ENCODE measurements at regions not wholly inside any gene's neighbourhood (a gene's known extent, or its start where the extent isn't known, plus 50 kb on each side); places are given as distances from the start of the nearest gene placed in this dataset.

DNA sequence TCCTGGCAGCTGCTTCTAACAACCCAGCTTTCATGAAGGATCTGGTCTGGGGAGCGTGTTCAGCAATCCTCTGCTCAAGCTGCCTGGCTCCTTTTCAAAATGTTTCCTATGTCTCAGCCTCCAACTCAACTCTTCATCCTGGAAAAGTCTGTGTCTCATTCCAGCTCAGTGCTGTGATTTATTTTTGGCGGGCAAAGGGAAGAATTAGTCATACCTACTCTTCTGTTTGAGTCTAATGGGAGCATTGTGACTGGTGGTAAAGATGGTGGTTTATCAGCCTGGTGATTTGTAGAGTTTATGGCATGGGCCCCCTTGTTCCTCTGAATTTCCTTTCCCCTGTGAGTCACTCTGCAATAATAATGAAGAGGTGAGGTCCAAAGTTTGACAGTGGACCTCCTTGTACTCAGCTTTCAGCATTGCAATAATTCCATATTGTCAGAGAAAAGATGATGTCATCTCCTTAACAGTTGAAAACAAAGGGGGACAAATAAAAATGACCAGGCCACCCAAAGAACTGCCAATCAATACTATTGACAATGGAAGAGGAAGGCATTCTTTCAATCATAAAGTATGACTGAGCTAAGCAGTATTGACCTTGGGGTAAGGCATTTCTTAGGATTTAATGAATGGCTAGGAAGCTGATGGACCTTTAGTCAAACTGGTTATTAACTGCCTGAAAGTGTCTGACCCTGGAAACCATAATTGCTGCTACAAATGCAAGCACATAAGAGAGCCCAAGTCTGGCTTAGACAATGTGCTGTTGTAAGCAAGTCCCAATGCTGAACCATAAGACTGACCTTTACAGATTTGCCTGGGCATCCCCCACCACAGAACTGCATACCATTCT is 204.7 kb upstream of the MCTP2 start:
- TF ChIP-seq, protein P1, sequence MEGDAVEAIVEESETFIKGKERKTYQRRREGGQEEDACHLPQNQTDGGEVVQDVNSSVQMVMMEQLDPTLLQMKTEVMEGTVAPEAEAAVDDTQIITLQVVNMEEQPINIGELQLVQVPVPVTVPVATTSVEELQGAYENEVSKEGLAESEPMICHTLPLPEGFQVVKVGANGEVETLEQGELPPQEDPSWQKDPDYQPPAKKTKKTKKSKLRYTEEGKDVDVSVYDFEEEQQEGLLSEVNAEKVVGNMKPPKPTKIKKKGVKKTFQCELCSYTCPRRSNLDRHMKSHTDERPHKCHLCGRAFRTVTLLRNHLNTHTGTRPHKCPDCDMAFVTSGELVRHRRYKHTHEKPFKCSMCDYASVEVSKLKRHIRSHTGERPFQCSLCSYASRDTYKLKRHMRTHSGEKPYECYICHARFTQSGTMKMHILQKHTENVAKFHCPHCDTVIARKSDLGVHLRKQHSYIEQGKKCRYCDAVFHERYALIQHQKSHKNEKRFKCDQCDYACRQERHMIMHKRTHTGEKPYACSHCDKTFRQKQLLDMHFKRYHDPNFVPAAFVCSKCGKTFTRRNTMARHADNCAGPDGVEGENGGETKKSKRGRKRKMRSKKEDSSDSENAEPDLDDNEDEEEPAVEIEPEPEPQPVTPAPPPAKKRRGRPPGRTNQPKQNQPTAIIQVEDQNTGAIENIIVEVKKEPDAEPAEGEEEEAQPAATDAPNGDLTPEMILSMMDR (IDR thresholded peaks at IDR 0.05) = no peak
- TF ChIP-seq POLR2A (IDR thresholded peaks at IDR 0.05) (no peak), POLR2AphosphoS5 (IDR thresholded peaks at IDR 0.05) (peak; percentile 52 to 70 (median 60)), EP300 (IDR thresholded peaks at IDR 0.05; ENCODE audit: low read depth) (no peak)
